HCEC 1CT (cell line): ENCODE measurements at regions not wholly inside any gene's neighbourhood (a gene's known extent, or its start where the extent isn't known, plus 50 kb on each side); places are given as distances from the start of the nearest gene placed in this dataset.
"Not testable (repeated sequence)": the region's sequence is repeated elsewhere in the genome, so short reads cannot be mapped to it uniquely, and the experiment has no call there.

Source experiments
- DNase-seq: peaks from one replicate; pipeline ENCODE4 v3.0.0-alpha.2; 2017

DNA sequence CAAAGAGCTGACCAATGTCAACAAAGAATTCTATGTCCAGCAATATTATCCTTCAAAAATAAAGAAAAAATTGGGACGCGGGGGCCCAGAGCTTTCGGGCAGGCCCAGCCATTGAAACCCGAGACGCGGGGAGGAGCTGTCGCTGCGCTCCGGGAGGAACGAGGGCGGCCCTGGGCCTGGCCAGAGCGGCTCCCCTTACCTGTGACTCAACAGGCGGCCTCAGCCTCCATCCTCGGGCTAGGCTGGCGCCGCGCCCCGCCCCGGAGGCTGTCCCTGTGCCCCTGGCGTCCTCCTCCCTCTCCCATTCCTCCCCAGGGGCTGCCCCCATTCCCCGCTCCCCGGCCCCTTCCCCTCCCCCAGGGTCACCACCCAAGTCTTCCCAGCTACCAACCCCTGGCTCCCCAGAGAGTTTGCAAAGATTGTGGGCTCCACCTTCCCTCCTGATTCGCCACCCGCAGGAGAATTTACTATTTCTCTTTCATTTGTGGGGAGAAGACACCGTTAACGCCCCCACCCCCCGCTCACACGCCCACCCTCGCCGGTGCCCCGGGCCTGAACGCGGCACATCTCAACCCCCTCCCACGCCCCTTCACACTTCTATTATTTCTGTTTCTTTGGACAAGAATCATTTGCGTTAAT is 127.9 kb downstream of the ARRDC4 start:
- not testable (repeated sequence) for DNase-seq

- not testable (repeated sequence) for DNase-seq
These were observed 128.8 kb downstream of the ARRDC4 start for GRCh38 chr15:98089352-98089751.

DNA sequence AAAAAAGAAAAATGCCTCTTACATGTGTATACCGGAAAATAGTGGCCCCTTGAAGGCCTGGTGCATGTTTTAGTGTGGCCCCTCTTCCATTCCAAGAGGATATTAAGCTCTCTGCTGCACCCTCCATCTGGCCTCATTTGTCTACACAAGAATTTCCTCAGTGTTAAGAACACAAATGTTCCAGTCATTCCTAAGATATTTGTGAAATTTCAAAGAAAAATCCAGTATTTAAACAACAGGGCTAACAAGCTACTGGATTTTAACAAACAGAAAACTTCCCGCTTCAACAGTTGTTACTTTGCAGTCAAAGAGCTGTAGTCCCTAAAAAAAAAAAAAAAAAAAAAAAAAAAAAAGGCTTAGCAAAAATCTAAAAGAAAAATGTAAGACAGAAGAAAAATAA is 137.5 kb downstream of the ARRDC4 start:
- not testable (repeated sequence) for DNase-seq

DNA sequence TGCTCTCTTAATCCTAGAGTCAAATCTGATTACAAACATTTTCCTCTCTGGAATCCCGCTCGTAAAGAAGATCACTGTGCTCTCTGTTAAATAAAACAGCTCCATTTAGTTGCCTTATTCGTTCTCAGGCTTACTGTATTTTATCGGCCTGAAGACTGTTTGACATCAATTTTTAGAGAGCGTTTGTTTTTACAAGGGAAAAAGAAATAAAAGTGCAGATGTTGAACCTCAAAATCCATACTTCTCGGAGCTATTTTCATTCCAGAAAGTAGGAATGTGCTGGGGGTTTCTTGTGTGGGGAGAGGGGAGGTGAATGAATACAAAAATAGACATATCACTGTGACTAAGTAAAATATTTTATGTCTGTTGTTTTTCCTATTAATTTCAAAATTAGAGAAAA is 140.1 kb downstream of the ARRDC4 start:
- DNase-seq = not testable (repeated sequence)

DNA sequence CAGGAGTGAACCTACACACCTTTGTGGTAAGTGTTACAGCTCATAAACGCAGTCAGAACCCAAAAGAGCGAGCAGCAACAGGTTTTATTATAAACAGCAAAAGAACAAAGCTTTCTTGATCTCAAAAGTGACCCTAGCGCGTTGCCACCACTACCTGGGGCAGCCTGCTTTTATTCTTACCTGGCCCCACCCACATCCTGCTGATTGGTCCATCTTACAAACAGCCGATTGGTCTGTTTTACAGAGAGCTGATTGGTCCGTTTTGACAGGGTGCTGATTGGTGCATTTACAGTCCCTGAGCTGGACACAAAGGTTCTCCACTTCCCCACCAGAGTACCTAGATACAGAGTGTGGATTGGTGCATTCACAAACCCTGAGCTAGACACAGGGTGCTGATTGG is 143.1 kb downstream of the ARRDC4 start:
- DNase-seq = no peak

GRCh38 chr15:98104386-98105151 is 144.1 kb downstream of the ARRDC4 start:
- DNase-seq = not testable (repeated sequence)

- not testable (repeated sequence) for DNase-seq
These were observed 146.2 kb downstream of the ARRDC4 start for GRCh38 chr15:98106615-98107194.

DNA sequence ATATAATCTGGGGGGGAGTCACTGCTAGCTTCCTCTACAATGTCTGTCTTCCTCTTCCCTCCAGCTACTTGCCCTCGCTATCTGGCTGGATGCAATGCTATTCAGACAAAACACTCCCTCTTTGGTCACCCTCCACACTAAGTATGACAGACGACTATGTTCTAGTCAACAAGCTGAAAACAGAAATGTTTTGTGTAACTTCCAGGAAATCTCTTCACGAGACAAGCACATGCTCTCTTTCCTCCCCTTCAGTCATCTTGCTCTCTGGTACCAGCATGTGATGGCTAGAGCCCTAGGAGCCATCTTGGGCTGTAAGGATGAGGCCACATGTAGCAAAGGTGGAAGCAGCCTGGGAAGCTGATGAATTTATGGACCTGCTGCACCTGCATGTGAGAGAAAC is 151.3 kb downstream of the ARRDC4 start:
- DNase-seq = no peak

GRCh38 chr15:98113327-98113726 is 152.8 kb downstream of the ARRDC4 start:
- DNase-seq = no peak

GRCh38 chr15:98120561-98120960 is 160.1 kb downstream of the ARRDC4 start:
- no peak for DNase-seq

DNA sequence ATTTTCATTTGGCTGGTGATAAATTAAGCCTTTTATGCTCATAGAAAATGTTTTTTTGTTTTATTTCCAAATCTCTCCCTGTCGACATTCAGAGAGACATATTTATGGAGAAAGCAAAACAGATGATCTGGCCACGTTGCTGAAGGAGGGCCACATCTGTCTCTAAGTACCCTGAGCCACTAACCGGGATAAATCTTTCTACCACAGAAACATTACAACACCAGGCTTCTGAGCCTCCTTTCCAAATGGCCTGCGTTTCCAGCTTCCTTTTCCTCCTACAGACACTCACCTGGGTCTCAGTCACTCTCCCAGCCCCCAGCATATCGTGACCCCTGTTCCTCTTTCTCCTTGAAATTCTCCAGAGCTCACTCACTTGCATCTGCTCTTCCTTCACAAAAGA is 161.0 kb downstream of the ARRDC4 start:
- DNase-seq = no peak

DNA sequence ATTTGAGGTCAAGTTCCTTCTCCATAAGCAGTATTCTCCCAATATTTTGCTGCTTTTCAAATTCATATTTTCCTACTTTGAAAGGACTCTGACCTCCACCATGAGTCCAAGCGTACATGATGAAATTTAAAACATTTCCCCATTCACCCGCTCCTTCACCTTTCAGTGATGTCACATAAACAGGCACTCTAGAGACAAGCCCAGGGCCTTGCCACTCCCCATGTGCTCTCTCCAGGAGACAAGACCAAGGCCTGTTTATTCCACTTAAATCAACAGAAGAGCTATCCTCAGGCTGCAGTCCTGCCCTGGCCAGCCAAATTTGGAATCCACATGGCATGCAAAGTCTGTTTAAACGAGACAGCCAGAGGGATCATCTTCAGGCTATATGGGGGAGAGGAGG is 161.5 kb downstream of the ARRDC4 start:
- DNase-seq = no peak

DNA sequence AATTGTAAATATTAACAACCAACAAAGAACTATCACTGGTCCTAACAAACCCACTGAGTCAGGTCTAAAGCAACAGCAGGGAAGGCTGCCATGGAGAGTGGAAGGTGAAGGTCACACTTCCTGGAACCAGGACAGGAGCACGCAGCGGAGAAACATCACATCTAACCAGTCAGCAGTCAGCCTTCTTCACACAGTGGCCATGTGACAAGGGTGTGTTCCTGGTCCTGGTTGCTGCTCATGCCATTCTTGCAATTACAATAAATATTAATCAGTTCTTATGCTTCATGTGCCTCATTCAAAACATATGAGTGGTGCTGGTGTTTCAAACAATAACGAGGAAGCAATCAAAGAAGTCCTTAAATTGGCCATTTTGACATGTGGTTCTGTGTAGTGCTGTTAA is 162.8 kb downstream of the ARRDC4 start:
- no peak for DNase-seq

- no peak for DNase-seq
These were observed 163.3 kb downstream of the ARRDC4 start for GRCh38 chr15:98123834-98124233.

- no peak for DNase-seq
These were observed 164.1 kb downstream of the ARRDC4 start for GRCh38 chr15:98124581-98124980.

DNA sequence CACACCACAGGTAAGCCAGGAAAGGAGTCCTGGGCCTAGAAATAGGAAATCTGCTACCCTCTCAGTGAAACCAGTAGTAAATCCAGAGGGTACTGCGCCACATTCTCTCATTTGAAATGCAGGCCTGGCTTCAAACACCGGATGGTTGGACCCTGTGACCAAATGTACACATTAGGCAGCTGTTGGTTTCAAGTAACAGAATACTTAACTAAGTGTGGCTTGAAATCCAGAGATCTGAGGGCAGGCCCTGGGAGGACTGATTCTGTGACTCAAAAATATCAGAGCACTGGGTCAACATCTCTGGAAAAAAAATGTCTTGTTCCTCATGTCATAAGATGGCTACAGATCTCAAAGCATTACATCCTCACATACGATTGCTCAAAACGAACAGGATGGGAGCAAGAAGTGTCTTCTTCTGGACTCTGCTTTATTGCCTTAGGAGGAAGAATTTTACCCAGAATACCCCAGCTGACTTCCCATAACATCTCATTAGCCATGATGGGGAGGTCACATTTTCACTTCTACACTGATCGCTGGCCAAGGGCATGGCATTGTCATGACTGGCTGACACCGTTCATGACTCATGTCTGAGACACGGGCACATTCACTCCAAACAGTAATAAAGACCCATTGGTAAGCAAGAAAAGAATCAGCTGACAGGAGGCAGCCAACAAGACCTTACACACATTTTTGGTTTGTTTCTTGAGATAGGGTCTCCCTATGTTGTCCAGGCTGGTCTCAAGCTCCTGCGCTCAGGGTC is 166.0 kb downstream of the ARRDC4 start:
- DNase-seq = no peak

DNA sequence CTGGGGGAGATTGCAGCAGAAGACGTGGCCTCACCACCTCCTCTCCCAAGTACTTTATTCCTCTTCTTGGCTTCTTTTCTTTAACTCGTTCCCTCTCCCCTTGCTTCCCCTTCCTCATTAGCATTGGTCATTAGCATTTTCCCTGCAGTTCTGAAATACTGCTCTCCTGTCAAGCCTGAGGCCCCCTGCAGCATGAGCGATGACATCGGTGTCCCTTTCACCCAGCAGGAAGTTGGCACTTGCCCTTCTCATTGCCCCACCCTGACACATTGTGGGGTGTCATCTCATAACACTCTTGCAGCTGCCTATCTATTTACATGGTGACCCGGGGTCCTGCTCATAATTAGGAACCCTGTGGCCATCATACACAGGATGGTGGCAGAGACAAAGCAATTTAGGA is 167.1 kb downstream of the ARRDC4 start:
- no peak for DNase-seq

- DNase-seq = no peak
These were observed 171.4 kb downstream of the ARRDC4 start for GRCh38 chr15:98131924-98132323.

- DNase-seq = no peak
These were observed 174.4 kb downstream of the ARRDC4 start for GRCh38 chr15:98134905-98135304.

GRCh38 chr15:98138910-98139309 is 178.4 kb downstream of the ARRDC4 start:
- no peak for DNase-seq

DNA sequence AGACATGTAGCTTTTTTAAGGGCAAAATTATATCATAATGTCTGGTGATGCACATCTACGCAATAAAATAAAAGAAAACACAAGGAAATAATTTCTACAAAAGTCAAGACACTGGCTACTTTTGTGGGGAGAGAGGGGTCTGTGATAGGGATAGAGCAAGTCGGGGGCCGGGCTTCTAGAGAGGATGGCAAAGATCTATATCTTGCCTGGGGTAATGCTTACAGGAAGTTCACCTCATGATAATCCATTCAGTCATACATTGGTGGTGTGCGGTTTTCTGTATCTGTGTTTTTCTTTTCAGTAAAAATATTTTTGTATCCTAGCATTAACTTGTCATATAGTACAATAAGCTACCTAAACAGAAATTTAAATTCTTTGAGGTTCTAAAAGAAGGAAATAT is 178.8 kb downstream of the ARRDC4 start:
- DNase-seq = no peak

DNA sequence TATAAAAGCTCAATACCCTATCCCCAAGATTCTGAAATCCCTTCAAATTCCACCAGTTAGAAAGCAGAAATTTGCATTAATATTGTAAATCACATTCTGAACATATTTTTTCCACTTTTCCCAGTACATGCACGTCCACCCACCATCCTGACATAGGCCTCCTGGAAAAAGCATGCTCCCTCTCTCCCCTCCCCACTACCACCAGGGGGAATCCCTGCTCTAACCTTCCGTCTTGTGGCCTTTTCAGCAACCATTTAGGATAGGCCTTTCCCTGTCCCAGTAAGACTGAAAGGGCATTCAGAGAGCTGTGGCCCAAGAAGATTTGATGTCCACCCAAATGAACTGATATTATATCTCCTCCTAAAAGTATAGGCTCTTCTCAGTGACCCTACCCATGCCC is 182.1 kb downstream of the ARRDC4 start:
- no peak for DNase-seq

DNA sequence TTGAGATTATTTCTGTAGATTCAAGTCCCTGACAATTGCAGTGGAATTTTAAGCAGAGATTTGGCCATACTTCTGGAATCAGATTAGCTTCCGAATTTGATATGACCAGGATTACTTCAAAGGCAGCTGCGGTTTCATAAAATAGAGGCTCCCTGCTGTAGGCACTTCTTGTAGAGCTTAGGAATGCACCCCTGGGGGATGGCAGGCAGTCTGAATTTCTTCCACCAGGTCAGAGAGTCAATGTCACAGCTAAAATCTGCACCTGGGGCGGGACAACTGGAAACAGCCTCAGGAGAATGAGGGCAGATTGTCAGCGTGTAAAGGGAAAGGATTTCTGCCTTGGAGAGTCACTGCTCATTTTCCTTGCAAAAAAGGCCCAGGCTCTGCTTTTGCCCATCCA is 182.6 kb downstream of the ARRDC4 start:
- DNase-seq = no peak

DNA sequence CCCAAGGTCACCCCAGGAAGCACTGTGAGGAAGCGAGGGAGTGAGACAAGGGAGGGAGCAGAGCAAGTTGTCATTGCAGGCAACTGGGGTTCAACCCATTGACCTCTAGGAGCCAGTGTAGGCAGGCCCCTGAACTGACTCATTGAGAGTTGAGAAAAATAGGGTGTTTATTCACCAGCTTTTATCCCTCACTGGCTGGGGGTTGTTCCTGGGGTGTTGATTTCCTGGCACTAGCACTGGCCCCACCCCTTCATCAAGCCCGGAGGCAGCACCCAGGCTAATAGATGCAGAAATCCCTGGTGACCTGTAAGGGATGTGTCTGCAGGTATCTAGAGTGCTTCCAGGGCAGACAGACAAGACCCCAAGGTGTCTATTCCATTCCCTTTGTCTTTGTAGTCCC is 183.9 kb downstream of the ARRDC4 start:
- no peak for DNase-seq
